WTC11 (cell line): ENCODE measurements at regions not wholly inside any gene's neighbourhood (a gene's known extent, or its start where the extent isn't known, plus 50 kb on each side); places are given as distances from the start of the nearest gene placed in this dataset.

ENCODE experiments used
- ATAC-seq: fragments of 200-7000 bp; cut with Tn5 transposase; 2 replicates; pipeline ENCODE4 v1.10.0; 2021; ENCODE audit warnings: mild to moderate bottlenecking, moderate library complexity
- CTCF ChIA-PET: fragments of 300-600 bp; sonication (Branson Sonifier 250); formaldehyde crosslinking; loops from one replicate; lab custom pipeline; 2021; ENCODE audit warnings: antibody characterized with exemption; lab: Charles Lee
- POLR2A ChIA-PET: fragments of 350-600 bp; sonication (Branson Sonifier 250); formaldehyde crosslinking; loops from one replicate; lab custom pipeline; 2021; ENCODE audit warnings: antibody characterized with exemption; lab: Charles Lee
- DNase-seq: peaks from one replicate; pipeline ENCODE4 v3.0.0; 2021; ENCODE audit warnings: low spot score
- H3K27ac Mint-ChIP-seq: 2 replicates; pipeline ENCODE4 v1.8.0; 2021; ENCODE audit warnings: mixed read lengths
- H3K27me3 Mint-ChIP-seq: 2 replicates; pipeline ENCODE4 v1.8.0; 2021; ENCODE audit warnings: low read depth, mild to moderate bottlenecking, moderate library complexity, mixed read lengths
- H3K36me3 Mint-ChIP-seq: 2 replicates; pipeline ENCODE4 v1.8.0; 2021; ENCODE audit warnings: mixed read lengths
- H3K4me1 Mint-ChIP-seq: 2 replicates; pipeline ENCODE4 v1.8.0; 2022; ENCODE audit warnings: mixed read lengths
- H3K4me3 Mint-ChIP-seq: 2 replicates; pipeline ENCODE4 v1.8.0; 2021; ENCODE audit warnings: mild to moderate bottlenecking, moderate library complexity, mixed read lengths
- H3K9me3 Mint-ChIP-seq: 2 replicates; pipeline ENCODE4 v1.8.0; 2021; ENCODE audit warnings: mixed read lengths
- ESRRA ChIP-seq: sonication (generic); formaldehyde crosslinking; IDR thresholded peaks from 2 replicates; pipeline ENCODE4 v1.8.1; 2022; ENCODE audit warnings: mild to moderate bottlenecking, missing genetic modification reagents, borderline replicate concordance
- GABPB1 ChIP-seq: sonication (generic); formaldehyde crosslinking; IDR thresholded peaks from 2 replicates; pipeline ENCODE4 v1.8.1; 2023; ENCODE audit warnings: mild to moderate bottlenecking, missing genetic modification reagents
- MYBL2 ChIP-seq: sonication (generic); formaldehyde crosslinking; IDR thresholded peaks from 2 replicates; pipeline ENCODE4 v1.8.1; 2023; ENCODE audit warnings: mild to moderate bottlenecking, moderate library complexity, missing genetic modification reagents
- NFATC4 ChIP-seq: fragments of 250-450 bp; sonication (Bioruptor Pico); IDR thresholded peaks from 2 replicates; pipeline ENCODE4 v1.9.0; 2021; ENCODE audit warnings: mild to moderate bottlenecking
- NFE2L1 ChIP-seq: sonication (generic); formaldehyde crosslinking; IDR thresholded peaks from 2 replicates; pipeline ENCODE4 v1.8.1; 2023; ENCODE audit warnings: missing genetic modification reagents
- NR3C1 ChIP-seq: sonication (generic); formaldehyde crosslinking; conservative IDR thresholded peaks from 2 replicates; pipeline ENCODE4 v1.8.1; 2023; ENCODE audit warnings: low read depth, mild to moderate bottlenecking, missing genetic modification reagents
- OVOL2 ChIP-seq: fragments of 250-450 bp; sonication (Bioruptor Pico); IDR thresholded peaks from 2 replicates; pipeline ENCODE4 v1.9.0; 2021; ENCODE audit warnings: mild to moderate bottlenecking, borderline replicate concordance
- SMAD4 ChIP-seq: sonication (generic); formaldehyde crosslinking; IDR thresholded peaks from 2 replicates; pipeline ENCODE4 v1.8.0; 2022; ENCODE audit warnings: mild to moderate bottlenecking, missing genetic modification reagents
- SP1 ChIP-seq: sonication (generic); formaldehyde crosslinking; conservative IDR thresholded peaks from 2 replicates; pipeline ENCODE4 v1.8.1; 2022; ENCODE audit warnings: missing genetic modification reagents
- ZBTB21 ChIP-seq: sonication (generic); formaldehyde crosslinking; IDR thresholded peaks from 2 replicates; pipeline ENCODE4 v1.8.1; 2023; ENCODE audit warnings: mild to moderate bottlenecking, missing genetic modification reagents, borderline replicate concordance
- ZNF121 ChIP-seq: sonication (generic); formaldehyde crosslinking; IDR thresholded peaks from 2 replicates; pipeline ENCODE4 v1.8.0; 2023; ENCODE audit warnings: missing genetic modification reagents
- TF ChIP-seq, protein P1 (sequence below): sonication (generic); formaldehyde crosslinking; IDR thresholded peaks from 2 replicates; pipeline ENCODE4 v1.8.1; 2023; ENCODE audit warnings: mild to moderate bottlenecking, missing genetic modification reagents
- TF ChIP-seq, protein P2 (sequence below): sonication (generic); formaldehyde crosslinking; IDR thresholded peaks from 2 replicates; pipeline ENCODE4 v1.8.0; 2022; ENCODE audit warnings: mild to moderate bottlenecking, missing genetic modification reagents
- TF ChIP-seq, protein P3 (sequence below): fragments of 250-450 bp; sonication (Bioruptor Pico); IDR thresholded peaks from 2 replicates; pipeline ENCODE4 v1.9.0; 2021; ENCODE audit warnings: mild to moderate bottlenecking, borderline replicate concordance
- TF ChIP-seq, protein P4 (sequence below): sonication (generic); formaldehyde crosslinking; IDR thresholded peaks from 2 replicates; pipeline ENCODE4 v1.8.0; 2022; ENCODE audit warnings: mild to moderate bottlenecking, missing genetic modification reagents
- TF ChIP-seq, protein P5 (sequence below): fragments of 250-450 bp; sonication (Bioruptor Pico); IDR thresholded peaks from 2 replicates; pipeline ENCODE4 v1.8.0; 2021; ENCODE audit warnings: mild to moderate bottlenecking
- TF ChIP-seq, protein P6 (sequence below): sonication (generic); formaldehyde crosslinking; IDR thresholded peaks from 2 replicates; pipeline ENCODE4 v1.8.1; 2023; ENCODE audit warnings: mild to moderate bottlenecking, missing genetic modification reagents
- TF ChIP-seq, protein P7 (sequence below): sonication (generic); formaldehyde crosslinking; conservative IDR thresholded peaks from 2 replicates; pipeline ENCODE4 v1.8.1; 2023; ENCODE audit warnings: mild to moderate bottlenecking, low read depth, missing genetic modification reagents, moderate library complexity

DNA sequence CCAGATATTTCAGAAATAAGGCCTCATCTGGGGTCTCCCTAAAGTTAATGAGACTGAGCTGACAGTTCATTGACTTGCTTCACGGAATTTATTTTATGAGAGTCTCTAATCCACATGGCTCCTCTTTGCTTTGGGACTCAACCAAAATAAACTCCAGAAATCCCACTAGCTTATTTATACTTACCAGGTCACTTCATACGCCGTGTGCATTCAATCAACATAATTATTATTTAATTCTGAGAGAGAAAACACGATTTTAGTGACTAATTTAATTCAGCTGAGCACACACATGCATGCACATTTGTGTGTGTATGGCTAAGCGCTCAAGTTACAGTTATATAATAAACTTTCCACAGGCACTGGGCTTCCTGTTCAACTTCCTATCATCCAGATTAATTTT is 333.4 kb upstream of the CCDC196 start:
- peaks cover 21% of the 10 kb centered on the region for H3K9me3 Mint-ChIP-seq
- H3K27me3 Mint-ChIP-seq = no peaks in the 10 kb centered on the region; the same call in 1 of the 2 replicates
- ChIA-PET POLR2A (interaction anchor here (0.6 kb wide), 1 partner anchor 746 kb away, joined by 3 read pairs; no protein-coding TSS in a partner anchor), CTCF (no interaction called here)
- DNase-seq (no peak), ATAC-seq (no peak)
- no peak overlapping the region for H3K4me3 Mint-ChIP-seq
- no peaks in the 10 kb centered on the region for H3K4me1 Mint-ChIP-seq
- TF ChIP-seq, protein P1, sequence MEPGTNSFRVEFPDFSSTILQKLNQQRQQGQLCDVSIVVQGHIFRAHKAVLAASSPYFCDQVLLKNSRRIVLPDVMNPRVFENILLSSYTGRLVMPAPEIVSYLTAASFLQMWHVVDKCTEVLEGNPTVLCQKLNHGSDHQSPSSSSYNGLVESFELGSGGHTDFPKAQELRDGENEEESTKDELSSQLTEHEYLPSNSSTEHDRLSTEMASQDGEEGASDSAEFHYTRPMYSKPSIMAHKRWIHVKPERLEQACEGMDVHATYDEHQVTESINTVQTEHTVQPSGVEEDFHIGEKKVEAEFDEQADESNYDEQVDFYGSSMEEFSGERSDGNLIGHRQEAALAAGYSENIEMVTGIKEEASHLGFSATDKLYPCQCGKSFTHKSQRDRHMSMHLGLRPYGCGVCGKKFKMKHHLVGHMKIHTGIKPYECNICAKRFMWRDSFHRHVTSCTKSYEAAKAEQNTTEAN = no peak
- H3K27ac Mint-ChIP-seq = no peak overlapping the region
- no peaks in the 10 kb centered on the region for H3K36me3 Mint-ChIP-seq

DNA sequence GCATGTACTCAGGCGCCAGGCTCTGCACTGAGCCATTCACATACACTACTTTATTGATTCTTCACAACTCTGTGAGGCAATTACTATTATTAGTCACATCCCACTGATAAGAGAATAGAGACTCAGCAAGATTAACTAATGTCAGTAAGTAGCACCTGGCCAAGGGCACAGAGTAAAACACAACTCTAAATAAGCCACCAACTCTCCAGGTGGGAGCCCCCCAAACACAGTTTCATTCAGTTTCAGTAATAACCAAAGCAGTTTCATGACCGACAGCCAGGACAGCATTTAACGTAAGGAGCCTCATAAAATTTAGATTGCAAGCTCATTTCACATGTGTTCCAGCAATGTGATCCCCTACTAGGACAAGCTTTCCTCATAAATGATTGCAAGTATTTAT is 323.1 kb upstream of the CCDC196 start:
- CTCF ChIA-PET = interaction anchor here (0.6 kb wide), 1 partner anchor 873 kb away, joined by 3 read pairs; no protein-coding TSS in a partner anchor
- POLR2A ChIA-PET = interaction anchor here (0.7 kb wide), 1 partner anchor 115 kb away, joined by 4 read pairs; no protein-coding TSS in a partner anchor
- DNase-seq (no peak), ATAC-seq (no peak)
- no peaks in the 10 kb centered on the region for H3K36me3 Mint-ChIP-seq
- H3K9me3 Mint-ChIP-seq = peaks cover 8% of the 10 kb centered on the region
- H3K27me3 Mint-ChIP-seq = no peaks in the 10 kb centered on the region
- no peak overlapping the region for H3K4me3 Mint-ChIP-seq
- H3K27ac Mint-ChIP-seq = no peak overlapping the region
- H3K4me1 Mint-ChIP-seq = no peaks in the 10 kb centered on the region
- TF ChIP-seq, protein P2, sequence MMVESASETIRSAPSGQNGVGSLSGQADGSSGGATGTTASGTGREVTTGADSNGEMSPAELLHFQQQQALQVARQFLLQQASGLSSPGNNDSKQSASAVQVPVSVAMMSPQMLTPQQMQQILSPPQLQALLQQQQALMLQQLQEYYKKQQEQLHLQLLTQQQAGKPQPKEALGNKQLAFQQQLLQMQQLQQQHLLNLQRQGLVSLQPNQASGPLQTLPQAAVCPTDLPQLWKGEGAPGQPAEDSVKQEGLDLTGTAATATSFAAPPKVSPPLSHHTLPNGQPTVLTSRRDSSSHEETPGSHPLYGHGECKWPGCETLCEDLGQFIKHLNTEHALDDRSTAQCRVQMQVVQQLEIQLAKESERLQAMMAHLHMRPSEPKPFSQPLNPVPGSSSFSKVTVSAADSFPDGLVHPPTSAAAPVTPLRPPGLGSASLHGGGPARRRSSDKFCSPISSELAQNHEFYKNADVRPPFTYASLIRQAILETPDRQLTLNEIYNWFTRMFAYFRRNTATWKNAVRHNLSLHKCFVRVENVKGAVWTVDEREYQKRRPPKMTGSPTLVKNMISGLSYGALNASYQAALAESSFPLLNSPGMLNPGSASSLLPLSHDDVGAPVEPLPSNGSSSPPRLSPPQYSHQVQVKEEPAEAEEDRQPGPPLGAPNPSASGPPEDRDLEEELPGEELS (CRISPR knock-in tag) = no peak
- TF ChIP-seq SP1 (no peak), GABPB1 (CRISPR knock-in tag) (no peak), ZBTB21 (no peak), OVOL2 (CRISPR knock-in tag) (no peak), ZNF121 (CRISPR knock-in tag) (no peak), NFATC4 (CRISPR knock-in tag) (no peak), NR3C1 (CRISPR knock-in tag) (no peak), NFE2L1 (CRISPR knock-in tag) (no peak), MYBL2 (CRISPR knock-in tag) (no peak), ESRRA (CRISPR knock-in tag) (no peak), SMAD4 (no peak)
- TF ChIP-seq, protein P3, sequence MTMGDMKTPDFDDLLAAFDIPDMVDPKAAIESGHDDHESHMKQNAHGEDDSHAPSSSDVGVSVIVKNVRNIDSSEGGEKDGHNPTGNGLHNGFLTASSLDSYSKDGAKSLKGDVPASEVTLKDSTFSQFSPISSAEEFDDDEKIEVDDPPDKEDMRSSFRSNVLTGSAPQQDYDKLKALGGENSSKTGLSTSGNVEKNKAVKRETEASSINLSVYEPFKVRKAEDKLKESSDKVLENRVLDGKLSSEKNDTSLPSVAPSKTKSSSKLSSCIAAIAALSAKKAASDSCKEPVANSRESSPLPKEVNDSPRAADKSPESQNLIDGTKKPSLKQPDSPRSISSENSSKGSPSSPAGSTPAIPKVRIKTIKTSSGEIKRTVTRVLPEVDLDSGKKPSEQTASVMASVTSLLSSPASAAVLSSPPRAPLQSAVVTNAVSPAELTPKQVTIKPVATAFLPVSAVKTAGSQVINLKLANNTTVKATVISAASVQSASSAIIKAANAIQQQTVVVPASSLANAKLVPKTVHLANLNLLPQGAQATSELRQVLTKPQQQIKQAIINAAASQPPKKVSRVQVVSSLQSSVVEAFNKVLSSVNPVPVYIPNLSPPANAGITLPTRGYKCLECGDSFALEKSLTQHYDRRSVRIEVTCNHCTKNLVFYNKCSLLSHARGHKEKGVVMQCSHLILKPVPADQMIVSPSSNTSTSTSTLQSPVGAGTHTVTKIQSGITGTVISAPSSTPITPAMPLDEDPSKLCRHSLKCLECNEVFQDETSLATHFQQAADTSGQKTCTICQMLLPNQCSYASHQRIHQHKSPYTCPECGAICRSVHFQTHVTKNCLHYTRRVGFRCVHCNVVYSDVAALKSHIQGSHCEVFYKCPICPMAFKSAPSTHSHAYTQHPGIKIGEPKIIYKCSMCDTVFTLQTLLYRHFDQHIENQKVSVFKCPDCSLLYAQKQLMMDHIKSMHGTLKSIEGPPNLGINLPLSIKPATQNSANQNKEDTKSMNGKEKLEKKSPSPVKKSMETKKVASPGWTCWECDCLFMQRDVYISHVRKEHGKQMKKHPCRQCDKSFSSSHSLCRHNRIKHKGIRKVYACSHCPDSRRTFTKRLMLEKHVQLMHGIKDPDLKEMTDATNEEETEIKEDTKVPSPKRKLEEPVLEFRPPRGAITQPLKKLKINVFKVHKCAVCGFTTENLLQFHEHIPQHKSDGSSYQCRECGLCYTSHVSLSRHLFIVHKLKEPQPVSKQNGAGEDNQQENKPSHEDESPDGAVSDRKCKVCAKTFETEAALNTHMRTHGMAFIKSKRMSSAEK = no peak
- TF ChIP-seq, protein P4, sequence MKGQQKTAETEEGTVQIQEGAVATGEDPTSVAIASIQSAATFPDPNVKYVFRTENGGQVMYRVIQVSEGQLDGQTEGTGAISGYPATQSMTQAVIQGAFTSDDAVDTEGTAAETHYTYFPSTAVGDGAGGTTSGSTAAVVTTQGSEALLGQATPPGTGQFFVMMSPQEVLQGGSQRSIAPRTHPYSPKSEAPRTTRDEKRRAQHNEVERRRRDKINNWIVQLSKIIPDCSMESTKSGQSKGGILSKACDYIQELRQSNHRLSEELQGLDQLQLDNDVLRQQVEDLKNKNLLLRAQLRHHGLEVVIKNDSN (CRISPR knock-in tag) = no peak
- TF ChIP-seq, protein P5, sequence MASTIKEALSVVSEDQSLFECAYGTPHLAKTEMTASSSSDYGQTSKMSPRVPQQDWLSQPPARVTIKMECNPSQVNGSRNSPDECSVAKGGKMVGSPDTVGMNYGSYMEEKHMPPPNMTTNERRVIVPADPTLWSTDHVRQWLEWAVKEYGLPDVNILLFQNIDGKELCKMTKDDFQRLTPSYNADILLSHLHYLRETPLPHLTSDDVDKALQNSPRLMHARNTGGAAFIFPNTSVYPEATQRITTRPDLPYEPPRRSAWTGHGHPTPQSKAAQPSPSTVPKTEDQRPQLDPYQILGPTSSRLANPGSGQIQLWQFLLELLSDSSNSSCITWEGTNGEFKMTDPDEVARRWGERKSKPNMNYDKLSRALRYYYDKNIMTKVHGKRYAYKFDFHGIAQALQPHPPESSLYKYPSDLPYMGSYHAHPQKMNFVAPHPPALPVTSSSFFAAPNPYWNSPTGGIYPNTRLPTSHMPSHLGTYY (CRISPR knock-in tag) = no peak
- TF ChIP-seq, protein P6, sequence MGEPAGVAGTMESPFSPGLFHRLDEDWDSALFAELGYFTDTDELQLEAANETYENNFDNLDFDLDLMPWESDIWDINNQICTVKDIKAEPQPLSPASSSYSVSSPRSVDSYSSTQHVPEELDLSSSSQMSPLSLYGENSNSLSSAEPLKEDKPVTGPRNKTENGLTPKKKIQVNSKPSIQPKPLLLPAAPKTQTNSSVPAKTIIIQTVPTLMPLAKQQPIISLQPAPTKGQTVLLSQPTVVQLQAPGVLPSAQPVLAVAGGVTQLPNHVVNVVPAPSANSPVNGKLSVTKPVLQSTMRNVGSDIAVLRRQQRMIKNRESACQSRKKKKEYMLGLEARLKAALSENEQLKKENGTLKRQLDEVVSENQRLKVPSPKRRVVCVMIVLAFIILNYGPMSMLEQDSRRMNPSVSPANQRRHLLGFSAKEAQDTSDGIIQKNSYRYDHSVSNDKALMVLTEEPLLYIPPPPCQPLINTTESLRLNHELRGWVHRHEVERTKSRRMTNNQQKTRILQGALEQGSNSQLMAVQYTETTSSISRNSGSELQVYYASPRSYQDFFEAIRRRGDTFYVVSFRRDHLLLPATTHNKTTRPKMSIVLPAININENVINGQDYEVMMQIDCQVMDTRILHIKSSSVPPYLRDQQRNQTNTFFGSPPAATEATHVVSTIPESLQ = no peak
- TF ChIP-seq, protein P7, sequence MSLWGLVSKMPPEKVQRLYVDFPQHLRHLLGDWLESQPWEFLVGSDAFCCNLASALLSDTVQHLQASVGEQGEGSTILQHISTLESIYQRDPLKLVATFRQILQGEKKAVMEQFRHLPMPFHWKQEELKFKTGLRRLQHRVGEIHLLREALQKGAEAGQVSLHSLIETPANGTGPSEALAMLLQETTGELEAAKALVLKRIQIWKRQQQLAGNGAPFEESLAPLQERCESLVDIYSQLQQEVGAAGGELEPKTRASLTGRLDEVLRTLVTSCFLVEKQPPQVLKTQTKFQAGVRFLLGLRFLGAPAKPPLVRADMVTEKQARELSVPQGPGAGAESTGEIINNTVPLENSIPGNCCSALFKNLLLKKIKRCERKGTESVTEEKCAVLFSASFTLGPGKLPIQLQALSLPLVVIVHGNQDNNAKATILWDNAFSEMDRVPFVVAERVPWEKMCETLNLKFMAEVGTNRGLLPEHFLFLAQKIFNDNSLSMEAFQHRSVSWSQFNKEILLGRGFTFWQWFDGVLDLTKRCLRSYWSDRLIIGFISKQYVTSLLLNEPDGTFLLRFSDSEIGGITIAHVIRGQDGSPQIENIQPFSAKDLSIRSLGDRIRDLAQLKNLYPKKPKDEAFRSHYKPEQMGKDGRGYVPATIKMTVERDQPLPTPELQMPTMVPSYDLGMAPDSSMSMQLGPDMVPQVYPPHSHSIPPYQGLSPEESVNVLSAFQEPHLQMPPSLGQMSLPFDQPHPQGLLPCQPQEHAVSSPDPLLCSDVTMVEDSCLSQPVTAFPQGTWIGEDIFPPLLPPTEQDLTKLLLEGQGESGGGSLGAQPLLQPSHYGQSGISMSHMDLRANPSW (CRISPR knock-in tag) = no peak
